ENCODE measurements at regions not wholly inside any gene's neighbourhood (a gene's known extent, or its start where the extent isn't known, plus 50 kb on each side); places are given as distances from the start of the nearest gene placed in this dataset.
"Not testable (repeated sequence)": the region's sequence is repeated elsewhere in the genome, so short reads cannot be mapped to it uniquely, and the experiment has no call there.

- no peak for DNase-seq
Measured at GRCh38 chr2:59196491-59196890, 955.4 kb upstream of the FANCL start.

- DNase-seq: no peak
Measured at GRCh38 chr2:59195851-59196250, 954.7 kb upstream of the FANCL start.

GRCh38 chr2:59191781-59192180 lies 950.7 kb upstream of the FANCL start:
- DNase-seq: no peak

- DNase-seq: no peak
Measured at GRCh38 chr2:59190518-59190917, 949.4 kb upstream of the FANCL start.

- DNase-seq: no peak
Measured at GRCh38 chr2:59184276-59185020, 943.3 kb upstream of the FANCL start.

GRCh38 chr2:59183070-59183469 lies 941.9 kb upstream of the FANCL start:
- no peak for DNase-seq

- no peak for DNase-seq
Measured at GRCh38 chr2:59182249-59182648, 941.1 kb upstream of the FANCL start.

GRCh38 chr2:59181347-59181746 lies 940.2 kb upstream of the FANCL start:
- DNase-seq: no peak

GRCh38 chr2:59180621-59181020 lies 939.5 kb upstream of the FANCL start:
- no peak for DNase-seq

- no peak for DNase-seq
Measured at GRCh38 chr2:59180111-59180510, 939.0 kb upstream of the FANCL start.

- no peak for DNase-seq
Measured at GRCh38 chr2:59177748-59178147, 936.6 kb upstream of the FANCL start.

- no peak for DNase-seq
Measured at GRCh38 chr2:59176737-59177136, 935.6 kb upstream of the FANCL start.

- DNase-seq: no peak
Measured at GRCh38 chr2:59174536-59175243, 933.6 kb upstream of the FANCL start.

GRCh38 chr2:59173325-59173724 lies 932.2 kb upstream of the FANCL start:
- DNase-seq: no peak

- no peak for DNase-seq
Measured at GRCh38 chr2:59171019-59171418, 929.9 kb upstream of the FANCL start.

- no peak for DNase-seq
Measured at GRCh38 chr2:59168766-59169165, 927.6 kb upstream of the FANCL start.

GRCh38 chr2:59167514-59167913 lies 926.4 kb upstream of the FANCL start:
- DNase-seq: no peak

GRCh38 chr2:59157908-59158307 lies 916.8 kb upstream of the FANCL start:
- not testable (repeated sequence) for DNase-seq

- no peak for DNase-seq
Measured at GRCh38 chr2:59151805-59152204, 910.7 kb upstream of the FANCL start.

- DNase-seq: no peak
Measured at GRCh38 chr2:59150217-59150849, 909.2 kb upstream of the FANCL start.

- DNase-seq: no peak
Measured at GRCh38 chr2:59149271-59149670, 908.1 kb upstream of the FANCL start.

GRCh38 chr2:59112258-59112657 lies 871.1 kb upstream of the FANCL start:
- DNase-seq: no peak

GRCh38 chr2:59096973-59097372 lies 855.8 kb upstream of the FANCL start:
- DNase-seq: no peak

GRCh38 chr2:59093571-59093970 lies 852.4 kb upstream of the FANCL start:
- no peak for DNase-seq
